ENCODE measurements at regions not wholly inside any gene's neighbourhood (a gene's known extent, or its start where the extent isn't known, plus 50 kb on each side); places are given as distances from the start of the nearest gene placed in this dataset.

- Histone ChIP-seq H3K9me3 (replicated peaks; ENCODE audit: control insufficient read depth, insufficient read depth, low read length) (peaks cover 2% of the 10 kb centered on the region), H3K36me3 (ENCODE audit: control insufficient read depth in 2 of 2, extremely low read depth in 1 of 2, insufficient read depth in 2 of 2, low read length in 2 of 2) (no peaks in the 10 kb centered on the region), H3K4me1 (ENCODE audit: control insufficient read depth, extremely low read depth, insufficient read depth, low read length) (no peaks in the 10 kb centered on the region), H3K4me3 (replicated peaks in 1 of 3; ENCODE audit: insufficient read depth in 1 of 3, low read depth in 1 of 3, low read length in 3 of 3) (no peak overlapping the region), H4K20me1 (replicated peaks; ENCODE audit: control insufficient read depth, extremely low read depth, insufficient read depth, low read length) (no peaks in the 10 kb centered on the region), H2AFZ (ENCODE audit: low read depth, low read length) (no peak overlapping the region), H3K4me2 (ENCODE audit: insufficient read depth, low read length) (no peak overlapping the region), H3K79me2 (ENCODE audit: control insufficient read depth, insufficient read depth, low read length) (no peaks in the 10 kb centered on the region), H3K27me3 (ENCODE audit: control insufficient read depth in 2 of 2, insufficient read depth in 2 of 2, low read length in 2 of 2) (no peaks in the 10 kb centered on the region), H3K9me1 (replicated peaks; ENCODE audit: control insufficient read depth, extremely low read depth, insufficient read depth, low read length) (no peaks in the 10 kb centered on the region), H3K27ac (ENCODE audit: insufficient read depth, low read depth, low read length) (no peak overlapping the region), H3K9ac (replicated peaks; ENCODE audit: extremely low read depth, insufficient read depth, low read length) (no peak overlapping the region)
- dilution Hi-C loops (cut with MboI; ENCODE audit: extremely low pct_ligation_motif_present, low sequenced_read_pairs) = no loop called here
- DNase-seq (ENCODE audit: low read depth, low spot score) (no peak), FAIRE-seq (no peak)
- ChIA-PET CTCF (interaction anchor here (1.3 kb wide), 1 partner anchor 10 kb away, joined by 3 read pairs; no protein-coding TSS in a partner anchor), POLR2A (no interaction called here)
- TF ChIP-seq EZH2 (IDR thresholded peaks at IDR 0.05; ENCODE audit: borderline replicate concordance, low read depth, low read length, severe bottlenecking) = no peak
- TF ChIP-seq JUN (IDR thresholded peaks at IDR 0.05; ENCODE audit: borderline replicate concordance, insufficient read depth, insufficient read length, low read depth) = no peak
- no peak for TF ChIP-seq FOS (IDR thresholded peaks at IDR 0.05; ENCODE audit: borderline replicate concordance, insufficient read depth, low read length)
- no peak for TF ChIP-seq CTCF (IDR thresholded peaks at IDR 0.05; ENCODE audit: extremely low read depth in 1 of 2, insufficient read depth in 1 of 2, low read depth in 1 of 2, low read length in 2 of 2)
- no peak for TF ChIP-seq GATA2 (IDR thresholded peaks at IDR 0.05; ENCODE audit: insufficient read depth, insufficient read length, low read depth, low read length)
- TF ChIP-seq POLR2A (IDR thresholded peaks at IDR 0.05; ENCODE audit: low read depth, low read length) = no peak
- no peak for TF ChIP-seq POLR2AphosphoS5 (IDR thresholded peaks at IDR 0.05; ENCODE audit: insufficient read depth, low read depth, low read length)
- TF ChIP-seq MAX (IDR thresholded peaks at IDR 0.05; ENCODE audit: insufficient read depth, insufficient read length) = no peak
- TF ChIP-seq MYC (IDR thresholded peaks at IDR 0.05; ENCODE audit: low read depth, low read length) = no peak
- no TSS peak for BruUV-seq (replicated peaks)
- intact Hi-C loops (cut with micrococcal nuclease) = no loop called here
Observed at GRCh38 chr9:27755846-27756245, 182.6 kb upstream of the C9orf72 start.
